Osteoblast (primary cell): ENCODE measurements at regions not wholly inside any gene's neighbourhood (a gene's known extent, or its start where the extent isn't known, plus 50 kb on each side); places are given as distances from the start of the nearest gene placed in this dataset.

Experiments used
- DNase-seq: peaks from one replicate; pipeline ENCODE4 v3.0.0; 2011; ENCODE audit warnings: low spot score, mixed read lengths; ENCODE audit not compliant: insufficient read length; ENCODE audit errors: missing footprints
- H2AFZ ChIP-seq: 2 replicates; pipeline ENCODE4 v1.6.0; 2011; ENCODE audit warnings: mild to moderate bottlenecking, low read length
- H3K27ac ChIP-seq: 2 replicates; pipeline ENCODE4 v1.5.1; 2011; ENCODE audit warnings: mild to moderate bottlenecking, low read depth, low read length, moderate library complexity
- H3K27me3 ChIP-seq: 2 replicates; pipeline ENCODE4 v1.6.0; 2012; ENCODE audit warnings: mild to moderate bottlenecking, control low read depth, inconsistent platforms, low read length, moderate library complexity; ENCODE audit not compliant: insufficient read depth
- H3K36me3 ChIP-seq: 2 replicates; pipeline ENCODE4 v1.5.1; 2011; ENCODE audit warnings: mild to moderate bottlenecking, low read length, control low read depth, moderate library complexity; ENCODE audit not compliant: insufficient read depth
- H3K4me1 ChIP-seq: 2 replicates; pipeline ENCODE4 v1.5.1; 2011; ENCODE audit warnings: mild to moderate bottlenecking, low read length, control low read depth, moderate library complexity; ENCODE audit not compliant: insufficient read depth
- H3K4me2 ChIP-seq: 2 replicates; pipeline ENCODE4 v1.6.0; 2011; ENCODE audit warnings: mild to moderate bottlenecking, low read length; ENCODE audit not compliant: insufficient read depth
- H3K4me3 ChIP-seq: fragments of 200-600 bp; sonication (generic); 3 replicates; pipeline ENCODE4 v1.5.1; 2012; ENCODE audit warnings: mild to moderate bottlenecking, low read length, inconsistent platforms; ENCODE audit not compliant: insufficient read depth
- H3K79me2 ChIP-seq: 2 replicates; pipeline ENCODE4 v1.6.0; 2012; ENCODE audit warnings: mild to moderate bottlenecking, low read length, control low read depth, inconsistent platforms; ENCODE audit not compliant: insufficient read depth
- H3K9me3 ChIP-seq: 2 replicates; pipeline ENCODE4 v1.5.1; 2011; ENCODE audit warnings: low read depth, low read length, control low read depth
- H4K20me1 ChIP-seq: 2 replicates; pipeline ENCODE4 v1.6.0; 2012; ENCODE audit warnings: mild to moderate bottlenecking, low read length, control low read depth; ENCODE audit not compliant: insufficient read depth
- TF ChIP-seq, protein P1 (sequence below): IDR thresholded peaks from 2 replicates; pipeline ENCODE4 v1.5.1; 2011; ENCODE audit warnings: mild to moderate bottlenecking, low read depth, low read length, moderate library complexity; ENCODE audit errors: extremely low read depth

DNA sequence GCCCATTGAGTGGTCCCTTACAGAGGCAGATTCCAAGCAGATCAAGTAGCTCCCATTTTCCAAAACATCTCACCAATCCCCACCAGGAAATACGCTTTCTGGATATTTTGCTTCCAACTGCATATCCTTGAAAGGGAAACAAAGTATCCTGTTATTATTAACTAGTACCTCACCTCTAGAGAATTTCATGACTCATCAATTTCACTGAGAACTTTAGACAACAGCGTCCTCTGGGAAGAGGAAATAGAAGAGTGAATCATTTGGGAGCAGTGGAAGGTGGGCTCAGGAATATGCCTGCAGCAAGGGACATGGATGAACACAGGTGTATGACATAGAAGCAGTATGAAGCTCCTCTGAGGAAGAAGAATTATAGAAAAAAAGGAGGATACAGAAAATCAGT lies 186.7 kb downstream of the MARCHF11 start:
- no peak overlapping the region for H3K4me3 ChIP-seq
- peaks cover 12% of the 10 kb centered on the region for H3K4me1 ChIP-seq
- no peaks in the 10 kb centered on the region for H3K79me2 ChIP-seq
- H2AFZ ChIP-seq, result no peak overlapping the region
- no peaks in the 10 kb centered on the region for H3K27me3 ChIP-seq
- H3K4me2 ChIP-seq, result peak overlapping the region; percentile 22
- H3K36me3 ChIP-seq, result no peaks in the 10 kb centered on the region
- no peak overlapping the region for H3K27ac ChIP-seq
- peak; percentile 1 for DNase-seq
- H3K9me3 ChIP-seq, result peaks cover 3% of the 10 kb centered on the region
- TF ChIP-seq, protein P1, sequence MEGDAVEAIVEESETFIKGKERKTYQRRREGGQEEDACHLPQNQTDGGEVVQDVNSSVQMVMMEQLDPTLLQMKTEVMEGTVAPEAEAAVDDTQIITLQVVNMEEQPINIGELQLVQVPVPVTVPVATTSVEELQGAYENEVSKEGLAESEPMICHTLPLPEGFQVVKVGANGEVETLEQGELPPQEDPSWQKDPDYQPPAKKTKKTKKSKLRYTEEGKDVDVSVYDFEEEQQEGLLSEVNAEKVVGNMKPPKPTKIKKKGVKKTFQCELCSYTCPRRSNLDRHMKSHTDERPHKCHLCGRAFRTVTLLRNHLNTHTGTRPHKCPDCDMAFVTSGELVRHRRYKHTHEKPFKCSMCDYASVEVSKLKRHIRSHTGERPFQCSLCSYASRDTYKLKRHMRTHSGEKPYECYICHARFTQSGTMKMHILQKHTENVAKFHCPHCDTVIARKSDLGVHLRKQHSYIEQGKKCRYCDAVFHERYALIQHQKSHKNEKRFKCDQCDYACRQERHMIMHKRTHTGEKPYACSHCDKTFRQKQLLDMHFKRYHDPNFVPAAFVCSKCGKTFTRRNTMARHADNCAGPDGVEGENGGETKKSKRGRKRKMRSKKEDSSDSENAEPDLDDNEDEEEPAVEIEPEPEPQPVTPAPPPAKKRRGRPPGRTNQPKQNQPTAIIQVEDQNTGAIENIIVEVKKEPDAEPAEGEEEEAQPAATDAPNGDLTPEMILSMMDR, result no peak
- no peaks in the 10 kb centered on the region for H4K20me1 ChIP-seq

DNA sequence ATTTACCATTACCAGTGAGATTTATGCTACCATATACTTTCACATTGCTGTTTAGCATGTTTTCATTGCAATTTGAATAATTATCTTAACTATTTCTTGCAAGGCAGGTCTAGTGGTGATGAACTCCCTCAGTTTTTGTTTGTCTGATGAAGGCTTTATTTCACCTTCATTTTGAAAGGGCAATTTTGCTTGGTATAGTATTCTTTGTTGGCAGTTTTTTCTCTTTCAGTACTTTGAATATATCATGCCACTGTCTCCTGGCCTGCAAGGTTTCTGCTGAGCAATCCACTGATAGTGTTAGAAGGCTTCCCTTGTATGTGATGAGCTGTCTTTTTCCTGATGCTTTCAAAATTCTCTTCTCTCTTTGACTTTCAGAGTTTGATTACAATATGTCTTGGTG lies 188.0 kb downstream of the MARCHF11 start:
- Histone ChIP-seq H3K27me3 (no peaks in the 10 kb centered on the region), H3K9me3 (peaks cover 3% of the 10 kb centered on the region), H3K79me2 (no peaks in the 10 kb centered on the region), H3K36me3 (no peaks in the 10 kb centered on the region), H3K27ac (no peak overlapping the region), H3K4me2 (no peak overlapping the region), H3K4me1 (peaks cover 12% of the 10 kb centered on the region), H3K4me3 (no peak overlapping the region), H4K20me1 (no peaks in the 10 kb centered on the region), H2AFZ (no peak overlapping the region)
- TF ChIP-seq, protein P1, result no peak
- DNase-seq, result no peak
